ENCODE measurements at regions not wholly inside any gene's neighbourhood (a gene's known extent, or its start where the extent isn't known, plus 50 kb on each side); places are given as distances from the start of the nearest gene placed in this dataset.

- DNase-seq, result no peak
These were observed 658.5 kb downstream of the AJAP1 start for GRCh38 chr1:5312862-5313261.

DNA sequence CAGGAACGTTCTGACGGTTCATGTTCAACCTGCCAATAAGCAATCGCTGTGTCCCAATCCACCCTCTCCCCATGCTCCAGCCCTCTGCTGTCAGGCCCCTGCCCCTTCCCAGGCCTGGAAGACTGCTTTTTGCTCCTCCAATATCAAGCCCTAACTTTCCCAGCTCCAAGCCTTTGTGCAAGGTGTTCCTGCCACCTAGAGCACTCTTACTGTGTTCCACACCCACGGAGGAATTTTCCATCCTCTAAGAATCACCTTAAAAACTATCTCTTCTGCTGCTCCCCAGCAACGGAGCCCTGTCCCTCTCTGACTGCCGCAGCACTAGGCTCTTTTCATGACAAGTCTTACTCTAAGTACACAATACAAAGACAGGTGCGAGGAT lies 657.9 kb downstream of the AJAP1 start:
- DNase-seq, result no peak

DNA sequence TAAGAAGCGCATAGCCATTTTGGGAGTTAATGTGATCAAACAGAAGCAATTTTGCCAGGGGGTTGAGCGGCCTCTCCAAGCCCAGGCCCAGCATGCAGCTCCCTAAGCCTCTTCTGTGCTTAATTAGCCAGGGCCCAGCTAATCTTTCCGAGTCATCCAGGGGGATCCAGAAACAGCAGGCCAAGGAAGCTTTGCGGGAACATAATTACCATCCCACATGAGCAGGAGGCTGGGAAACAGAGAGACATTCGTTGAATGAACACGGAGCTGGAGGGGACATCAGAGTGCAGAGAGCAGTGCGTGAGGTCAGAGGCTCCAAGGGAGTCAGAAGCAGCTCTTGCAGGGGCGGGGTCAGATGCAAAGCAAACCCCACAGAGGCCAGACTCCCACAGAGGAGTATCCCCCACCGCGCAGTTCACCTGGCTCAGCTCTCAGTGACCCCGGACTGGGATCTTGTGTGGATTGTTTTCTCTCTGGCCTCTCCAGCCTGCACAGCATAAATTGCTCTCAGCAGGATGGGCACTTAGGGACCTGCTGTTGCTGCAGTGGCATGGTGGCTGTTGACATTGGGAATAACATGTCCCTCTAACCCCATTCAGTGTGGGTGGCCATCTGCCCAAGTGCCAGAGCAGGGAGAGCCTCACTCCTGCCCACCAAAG lies 657.4 kb downstream of the AJAP1 start:
- no peak for DNase-seq

DNA sequence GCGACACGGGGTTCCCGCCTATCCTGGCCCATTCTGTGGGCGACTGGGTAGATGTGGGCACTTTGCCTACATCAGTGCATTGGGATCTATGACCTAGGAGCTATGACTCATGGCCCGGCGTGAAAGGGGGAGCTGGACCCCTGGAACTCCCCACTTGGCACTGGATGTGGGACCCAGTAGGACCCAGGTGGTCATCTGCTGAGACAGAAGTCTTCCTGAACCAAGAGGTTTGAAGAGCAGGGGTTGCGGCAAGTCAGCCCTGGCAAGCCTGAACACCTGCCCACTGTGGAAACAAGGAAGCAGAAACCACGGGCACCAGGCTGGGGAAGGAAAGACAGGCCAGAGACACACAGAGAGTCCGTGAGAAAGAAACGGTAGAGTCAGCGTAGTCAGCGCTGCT lies 656.7 kb downstream of the AJAP1 start:
- DNase-seq, result no peak

DNA sequence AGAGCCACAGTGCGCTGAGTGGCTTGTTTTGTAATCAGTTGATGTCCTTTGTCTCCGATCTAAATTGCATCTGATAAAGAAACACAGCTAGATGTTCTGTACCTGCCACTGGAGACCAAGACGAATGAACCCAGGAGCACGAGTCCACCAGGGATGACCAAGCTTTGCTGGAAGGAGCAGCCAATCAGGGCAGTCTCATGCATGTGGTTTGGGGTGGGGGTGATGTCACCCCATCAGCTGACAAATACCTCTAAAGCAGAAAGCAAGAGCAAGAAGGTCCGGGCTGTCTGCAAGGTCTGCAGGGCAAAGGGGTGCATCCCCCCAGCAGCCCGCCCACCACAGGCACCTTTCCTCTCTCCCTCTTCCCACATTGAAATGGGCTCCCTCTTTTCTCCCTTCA lies 653.8 kb downstream of the AJAP1 start:
- no peak for DNase-seq

- no peak for DNase-seq
These were observed 650.3 kb downstream of the AJAP1 start for GRCh38 chr1:5304702-5305101.

GRCh38 chr1:5298376-5298775 lies 644.0 kb downstream of the AJAP1 start:
- no peak for DNase-seq

- DNase-seq, result no peak
These were observed 643.5 kb downstream of the AJAP1 start for GRCh38 chr1:5297886-5298239.

- DNase-seq, result no peak
These were observed 642.9 kb downstream of the AJAP1 start for GRCh38 chr1:5297180-5297885.

GRCh38 chr1:5296557-5297179 lies 642.3 kb downstream of the AJAP1 start:
- DNase-seq, result no peak

DNA sequence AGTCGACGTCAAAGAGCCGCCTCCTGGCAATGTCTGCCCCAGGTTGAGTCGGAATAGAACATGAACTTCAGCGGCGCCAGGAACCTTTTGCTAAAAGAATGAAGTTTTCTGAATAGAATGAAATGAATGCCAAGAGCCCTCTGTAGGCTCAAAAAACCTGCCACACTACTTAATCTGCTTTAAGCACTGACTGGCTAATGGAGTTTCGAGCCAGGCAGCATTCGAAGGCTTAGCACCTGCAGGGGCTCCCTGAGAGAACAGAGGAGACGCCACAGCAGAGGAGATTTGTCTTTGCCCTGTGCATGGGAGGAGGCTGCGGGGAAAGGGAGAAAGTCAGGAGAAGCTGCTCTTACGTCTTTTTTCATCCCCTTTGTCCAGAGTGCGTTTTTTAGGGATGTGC lies 641.7 kb downstream of the AJAP1 start:
- no peak for DNase-seq

- DNase-seq, result no peak
These were observed 637.5 kb downstream of the AJAP1 start for GRCh38 chr1:5291889-5292288.

DNA sequence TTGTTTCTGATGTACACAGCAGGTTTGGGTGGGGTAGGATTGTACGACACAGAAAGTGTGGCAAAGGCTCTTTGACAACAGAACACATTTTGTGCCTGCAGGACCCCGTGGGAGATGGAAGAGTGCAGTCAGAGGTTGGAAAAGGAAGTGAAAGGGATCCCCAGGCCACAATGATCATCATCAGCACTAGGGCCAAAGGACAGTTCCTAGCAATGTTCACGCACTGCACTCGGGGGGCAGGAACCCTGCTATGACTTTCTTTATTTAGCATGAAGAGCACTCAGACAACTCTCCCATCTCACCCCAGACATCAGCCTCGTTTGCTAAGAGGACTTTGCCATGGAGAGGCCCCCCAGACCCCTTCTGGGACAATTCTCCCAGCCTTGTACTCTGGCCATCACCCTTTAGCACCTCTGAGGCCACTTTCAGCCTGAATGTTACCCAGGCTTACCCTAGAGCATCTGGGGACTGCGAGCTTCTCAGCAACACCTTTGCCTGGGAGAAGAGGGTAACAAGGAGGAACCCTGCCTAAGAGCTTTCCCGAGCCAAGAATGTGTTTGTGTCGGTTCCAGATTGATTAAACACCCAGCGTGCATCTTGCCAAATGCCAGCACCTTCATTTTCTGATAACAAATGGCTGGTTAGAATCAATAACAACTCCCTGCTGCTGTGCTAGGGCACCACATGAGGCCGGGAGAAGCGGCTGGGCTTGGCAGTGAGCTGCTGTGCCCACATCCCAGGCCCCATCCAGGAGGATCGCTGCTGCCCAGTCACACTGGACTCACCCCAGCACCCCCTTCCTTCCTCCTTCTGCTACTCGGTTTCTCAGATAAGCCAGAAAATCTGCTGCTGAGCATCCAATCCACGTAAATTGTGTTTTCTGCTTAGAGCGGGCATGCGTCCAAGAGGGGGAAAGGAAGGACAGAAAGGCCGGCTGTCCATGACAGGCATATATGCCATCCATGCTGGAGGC lies 633.1 kb downstream of the AJAP1 start:
- no peak for DNase-seq

- DNase-seq, result peak; percentile 48
These were observed 631.8 kb downstream of the AJAP1 start for GRCh38 chr1:5286244-5286643.

- no peak for DNase-seq
These were observed 620.1 kb downstream of the AJAP1 start for GRCh38 chr1:5274527-5274926.

DNA sequence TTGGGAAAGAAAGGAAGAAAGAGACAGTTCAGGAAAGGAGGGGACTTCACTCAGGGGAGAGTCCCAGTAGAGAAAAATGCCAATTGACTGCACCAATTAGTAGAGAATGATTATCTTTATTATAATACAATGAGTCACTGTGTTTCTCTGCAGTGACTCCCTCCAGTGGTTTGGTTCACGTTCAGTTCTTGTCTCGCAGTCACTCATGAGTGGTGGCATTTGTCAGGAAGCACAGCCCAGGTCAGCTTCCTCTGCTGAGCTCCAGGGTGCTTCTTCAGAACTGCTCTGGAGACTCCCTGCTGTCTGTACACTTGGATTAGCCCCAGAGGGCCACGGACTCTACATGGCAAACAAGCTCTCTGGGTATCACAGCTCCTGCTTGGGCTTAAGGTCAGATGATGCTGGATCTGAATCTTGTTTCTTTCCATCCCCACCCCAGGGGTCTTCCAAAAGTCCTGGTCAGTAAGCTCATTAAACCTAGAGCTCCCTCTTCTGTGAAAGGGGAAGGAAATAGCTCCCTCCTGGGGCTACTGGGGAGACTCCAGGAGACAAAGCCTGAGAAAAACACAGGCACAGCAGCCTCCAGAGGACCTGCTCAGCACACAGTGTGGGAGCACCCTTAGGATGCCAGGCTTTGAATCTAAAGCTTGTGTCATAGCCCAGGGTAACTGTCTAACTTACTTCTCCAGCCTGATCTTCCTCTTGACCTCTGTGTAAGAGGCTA lies 619.0 kb downstream of the AJAP1 start:
- no peak for DNase-seq

DNA sequence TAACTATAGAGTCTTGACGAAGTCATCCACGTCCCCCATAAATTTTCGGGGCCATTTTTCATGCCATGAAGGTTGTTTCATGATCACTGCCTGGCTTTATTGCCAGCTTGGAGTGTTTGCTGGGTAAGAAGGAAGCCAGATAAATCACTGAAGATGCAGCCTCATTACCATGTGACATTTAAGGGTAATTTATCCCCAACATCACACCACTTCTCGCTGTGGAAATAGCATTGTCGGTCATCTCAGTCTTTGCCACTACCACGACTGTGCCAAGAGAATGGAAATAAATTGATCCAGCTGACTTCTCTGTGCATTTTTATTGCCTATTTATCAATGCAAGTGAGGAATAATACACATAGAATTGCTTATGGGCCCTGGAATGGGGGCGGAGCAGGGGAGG lies 617.9 kb downstream of the AJAP1 start:
- no peak for DNase-seq

DNA sequence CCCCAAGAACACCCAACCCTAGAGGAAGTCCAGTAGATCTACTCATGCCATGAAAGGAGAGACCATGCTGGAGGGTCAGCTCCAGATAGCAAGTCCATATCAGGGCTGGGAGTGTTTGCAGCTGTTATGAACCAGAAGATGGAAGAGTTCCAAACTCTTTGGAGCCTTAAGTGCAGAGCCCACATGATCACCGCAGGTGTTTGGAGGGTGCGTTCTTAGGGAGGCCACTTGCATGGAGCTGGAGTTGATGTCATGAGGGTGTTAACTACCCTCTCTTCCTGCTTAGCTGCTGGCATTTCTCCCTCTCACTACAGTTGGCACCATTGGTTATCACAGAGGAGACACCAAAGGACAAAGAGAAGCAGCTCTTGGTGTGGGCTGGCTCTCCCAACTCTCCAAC lies 616.9 kb downstream of the AJAP1 start:
- DNase-seq, result no peak

GRCh38 chr1:5269901-5270300 lies 615.5 kb downstream of the AJAP1 start:
- DNase-seq, result no peak

GRCh38 chr1:5267603-5268235 lies 613.3 kb downstream of the AJAP1 start:
- DNase-seq, result no peak

DNA sequence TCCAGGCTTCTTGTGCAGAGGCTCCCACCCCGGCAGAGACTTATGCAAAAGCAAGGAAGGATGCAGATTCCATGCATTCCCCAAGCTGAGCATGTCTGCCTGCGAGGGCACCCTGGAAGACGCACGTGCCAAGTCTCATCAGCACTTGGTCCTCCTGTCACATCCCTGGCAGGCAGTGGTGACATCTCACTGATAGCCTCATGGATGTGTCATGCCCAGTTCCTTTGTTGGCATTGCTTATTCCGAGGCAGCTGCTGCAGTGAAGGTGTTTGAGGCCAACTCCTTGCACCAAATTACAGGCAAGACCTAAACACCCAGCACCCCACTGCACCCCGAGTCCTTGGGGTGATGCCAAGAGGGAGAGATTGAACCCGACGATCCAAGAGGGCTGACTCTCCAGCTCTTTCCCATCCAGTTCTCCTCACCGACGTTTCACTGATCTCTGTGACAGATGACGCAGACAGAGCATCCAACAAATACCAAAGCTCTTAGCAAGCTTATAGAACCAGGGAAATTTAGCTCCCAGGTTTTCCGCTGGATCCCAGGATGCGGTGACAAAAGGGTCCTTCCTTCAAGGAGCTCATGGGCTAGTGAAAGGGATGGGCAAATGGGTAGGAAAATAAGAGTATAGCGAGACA lies 611.1 kb downstream of the AJAP1 start:
- DNase-seq, result no peak

- no peak for DNase-seq
These were observed 610.1 kb downstream of the AJAP1 start for GRCh38 chr1:5264476-5264875.

Measured in CD4-positive, alpha-beta T cell treated with Interleukin-21 for 1 hour (primary cell).